ENCODE measurements at regions not wholly inside any gene's neighbourhood (a gene's known extent, or its start where the extent isn't known, plus 50 kb on each side); places are given as distances from the start of the nearest gene placed in this dataset.

DNA sequence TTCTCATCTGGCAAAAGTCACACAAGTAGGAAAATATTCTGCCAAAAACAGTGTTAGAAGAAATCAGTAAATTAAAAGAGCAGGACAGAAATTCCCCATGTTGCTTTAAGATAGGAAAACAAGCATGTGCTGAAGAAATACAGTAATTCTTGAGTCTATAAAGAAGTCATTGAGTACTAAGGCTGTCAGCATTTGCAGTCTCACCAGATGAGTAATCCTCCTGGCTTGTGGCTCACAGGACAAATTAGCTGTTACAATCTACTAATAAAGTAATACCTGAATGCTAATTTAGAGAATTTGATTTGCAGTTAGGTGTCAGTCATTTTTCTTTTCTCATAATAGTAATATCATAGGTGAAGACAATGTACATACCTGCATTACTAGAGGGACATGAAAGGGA lies 1158.9 kb upstream of the CELF2 start:
- no peaks in the 10 kb centered on the region for H3K27me3 ChIP-seq
- no peak overlapping the region for H3K4me3 ChIP-seq
- H3K27ac ChIP-seq, result no peak overlapping the region
- no peaks in the 10 kb centered on the region for H3K36me3 ChIP-seq
- H3K4me1 ChIP-seq, result no peaks in the 10 kb centered on the region
- H3K9me3 ChIP-seq (replicated peaks), result no peaks in the 10 kb centered on the region
- no peak for DNase-seq

DNA sequence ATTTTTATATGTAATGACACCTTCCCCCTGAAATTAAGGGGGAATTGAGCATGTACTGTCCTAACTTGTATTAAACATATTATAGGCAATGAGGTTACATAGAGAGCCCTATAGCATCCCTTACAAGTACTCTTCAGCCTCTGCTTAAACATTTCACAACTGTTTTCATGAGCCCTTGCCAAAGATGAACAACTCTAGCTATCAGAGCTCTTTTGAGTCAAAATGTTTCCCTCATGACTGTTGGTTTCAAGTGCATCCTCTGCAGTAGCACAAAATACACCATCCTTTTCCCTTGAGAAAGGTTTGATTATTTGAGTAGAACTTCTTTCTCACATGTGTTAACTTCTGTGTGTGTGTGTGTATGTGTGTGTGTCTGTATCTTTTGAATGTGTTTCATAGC lies 1157.6 kb upstream of the CELF2 start:
- no peaks in the 10 kb centered on the region for H3K36me3 ChIP-seq

DNA sequence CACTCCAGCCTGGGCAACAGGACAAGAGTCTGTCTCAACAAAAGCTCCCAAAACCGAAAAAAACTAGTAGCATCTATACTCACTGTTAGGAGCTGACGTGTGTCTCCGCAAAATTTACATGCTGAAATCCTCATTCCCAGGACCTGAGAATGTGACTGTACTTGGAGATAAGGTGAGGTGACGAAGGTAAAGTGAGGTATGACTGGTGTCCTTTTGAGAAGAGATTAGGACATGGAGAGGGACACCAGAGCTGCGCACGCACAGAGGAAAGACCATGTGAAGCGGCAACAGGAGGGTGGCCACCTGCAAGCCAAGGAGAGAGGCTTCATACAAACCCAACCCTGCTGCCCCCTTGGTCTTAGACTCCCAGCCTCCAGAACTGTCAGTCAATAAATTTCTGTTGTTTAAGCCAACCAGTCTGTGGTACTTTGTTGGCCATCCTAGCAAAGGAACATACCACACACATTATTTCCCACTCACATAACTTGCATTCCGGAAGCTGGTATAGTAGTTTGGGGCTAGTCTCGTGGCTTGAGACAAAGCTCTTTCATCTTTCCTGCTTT lies 1154.0 kb upstream of the CELF2 start:
- no peaks in the 10 kb centered on the region for H3K4me1 ChIP-seq
- DNase-seq, result no peak
- H3K36me3 ChIP-seq, result no peaks in the 10 kb centered on the region
- no peaks in the 10 kb centered on the region for H3K27me3 ChIP-seq
- H3K4me3 ChIP-seq, result no peak overlapping the region
- no peaks in the 10 kb centered on the region for H3K9me3 ChIP-seq (replicated peaks)
- H3K27ac ChIP-seq, result no peak overlapping the region

More for the DNA sequence above, 1157.6 kb upstream of the CELF2 start:
- H3K27me3 ChIP-seq, result no peaks in the 10 kb centered on the region
- H3K4me1 ChIP-seq, result no peaks in the 10 kb centered on the region
- H3K9me3 ChIP-seq (replicated peaks), result no peaks in the 10 kb centered on the region
- H3K27ac ChIP-seq, result no peak overlapping the region
- no peak for DNase-seq
- no peak overlapping the region for H3K4me3 ChIP-seq

DNA sequence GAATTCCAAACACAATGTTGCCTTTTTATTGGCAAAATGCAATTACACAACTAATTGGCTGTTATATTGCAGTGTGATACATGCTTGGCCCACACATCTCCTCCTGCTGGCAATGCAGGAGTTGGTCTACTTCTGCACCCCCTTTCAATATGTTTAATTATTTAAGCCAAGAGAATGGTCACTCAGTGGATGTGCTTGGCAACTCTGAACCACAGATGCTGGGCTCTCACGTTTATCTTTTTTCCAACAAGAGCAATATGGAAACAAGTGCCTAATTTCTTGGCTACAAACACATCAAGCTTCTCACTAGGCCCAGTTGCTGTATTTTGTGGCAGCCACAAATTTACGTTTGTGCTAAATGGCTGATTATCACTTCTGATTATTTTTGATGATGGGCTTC lies 1149.2 kb upstream of the CELF2 start:
- no peaks in the 10 kb centered on the region for H3K4me1 ChIP-seq
- H3K9me3 ChIP-seq (replicated peaks), result no peaks in the 10 kb centered on the region
- H3K36me3 ChIP-seq, result no peaks in the 10 kb centered on the region
- no peak overlapping the region for H3K4me3 ChIP-seq
- H3K27ac ChIP-seq, result no peak overlapping the region
- H3K27me3 ChIP-seq, result no peaks in the 10 kb centered on the region
- no peak for DNase-seq

DNA sequence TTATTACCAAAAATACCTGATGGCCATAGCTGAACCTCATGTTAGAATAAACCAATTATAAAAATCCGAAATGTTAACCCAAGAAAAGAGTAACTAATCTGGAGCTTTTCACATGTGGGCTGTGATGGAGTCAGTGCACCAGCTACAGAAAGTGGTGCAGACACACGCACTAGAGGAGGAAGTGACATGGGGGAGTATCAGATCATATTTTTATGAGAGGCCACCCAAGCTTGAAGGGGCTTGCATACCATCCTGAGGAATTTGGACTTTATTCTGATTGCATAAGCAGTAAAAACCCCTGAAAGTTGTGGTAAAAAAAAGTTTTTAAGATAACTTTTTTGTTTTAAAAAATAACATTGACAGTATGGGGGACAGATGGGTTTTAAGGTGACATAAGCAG lies 1148.5 kb upstream of the CELF2 start:
- no peaks in the 10 kb centered on the region for H3K4me1 ChIP-seq
- no peak overlapping the region for H3K27ac ChIP-seq
- no peaks in the 10 kb centered on the region for H3K9me3 ChIP-seq (replicated peaks)
- DNase-seq, result peak in 1 of 2 experiments; percentile 1
- H3K27me3 ChIP-seq, result no peaks in the 10 kb centered on the region
- no peaks in the 10 kb centered on the region for H3K36me3 ChIP-seq
- no peak overlapping the region for H3K4me3 ChIP-seq

DNA sequence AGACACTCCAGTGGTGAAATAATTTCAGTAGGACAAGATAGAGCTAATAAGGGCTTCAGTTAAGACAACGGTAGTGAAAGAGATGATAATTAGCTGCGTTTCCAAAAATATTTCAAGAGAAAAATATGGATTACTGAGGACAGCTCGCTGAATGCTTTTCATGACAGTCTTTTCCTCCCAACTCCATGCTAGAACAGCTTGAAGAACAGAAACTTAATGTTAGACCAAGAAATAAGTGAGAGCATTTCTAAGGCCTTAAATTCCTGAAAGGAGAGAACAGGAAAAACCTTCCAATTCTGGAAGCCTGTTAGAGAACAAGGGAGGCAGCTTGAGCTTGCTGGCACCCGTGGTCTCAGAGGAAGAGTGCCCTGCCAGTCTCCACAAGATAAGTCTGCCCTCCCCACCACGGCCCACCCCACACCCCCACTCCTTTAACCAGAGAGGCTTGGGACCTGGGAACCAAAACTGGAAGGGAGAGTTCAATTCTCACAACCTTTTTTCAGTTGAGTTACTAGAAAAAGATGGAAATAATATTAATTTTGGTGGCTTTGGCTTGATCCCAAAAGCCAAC lies 1148.0 kb upstream of the CELF2 start:
- H3K36me3 ChIP-seq, result no peaks in the 10 kb centered on the region
- DNase-seq, result peak in 1 of 2 experiments; percentile 1
- no peaks in the 10 kb centered on the region for H3K4me1 ChIP-seq
- H3K27ac ChIP-seq, result no peak overlapping the region
- H3K4me3 ChIP-seq, result no peak overlapping the region
- H3K9me3 ChIP-seq (replicated peaks), result no peaks in the 10 kb centered on the region
- no peaks in the 10 kb centered on the region for H3K27me3 ChIP-seq

DNA sequence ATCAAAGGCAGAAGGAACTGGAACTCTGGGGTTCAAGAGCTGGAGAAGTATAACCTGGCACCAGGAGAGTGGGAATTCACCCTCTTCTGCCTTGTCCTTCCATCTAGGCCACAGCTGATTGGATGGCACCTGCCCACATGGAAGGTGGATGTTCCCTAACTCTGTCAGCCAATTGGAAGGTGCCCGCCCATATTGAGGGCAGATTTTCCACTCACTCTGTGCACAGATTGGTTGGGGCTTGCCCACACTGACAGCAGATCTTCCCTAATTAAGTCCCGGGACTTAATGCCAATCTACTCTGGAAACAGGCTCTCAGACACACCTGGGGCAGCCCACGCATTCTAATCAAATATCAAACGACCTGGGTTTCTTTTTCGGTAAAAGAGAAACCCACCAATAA lies 1142.3 kb upstream of the CELF2 start:
- no peak for DNase-seq
- no peak overlapping the region for H3K27ac ChIP-seq
- no peaks in the 10 kb centered on the region for H3K36me3 ChIP-seq
- H3K4me1 ChIP-seq, result no peaks in the 10 kb centered on the region
- H3K27me3 ChIP-seq, result no peaks in the 10 kb centered on the region
- no peak overlapping the region for H3K4me3 ChIP-seq
- no peaks in the 10 kb centered on the region for H3K9me3 ChIP-seq (replicated peaks)

DNA sequence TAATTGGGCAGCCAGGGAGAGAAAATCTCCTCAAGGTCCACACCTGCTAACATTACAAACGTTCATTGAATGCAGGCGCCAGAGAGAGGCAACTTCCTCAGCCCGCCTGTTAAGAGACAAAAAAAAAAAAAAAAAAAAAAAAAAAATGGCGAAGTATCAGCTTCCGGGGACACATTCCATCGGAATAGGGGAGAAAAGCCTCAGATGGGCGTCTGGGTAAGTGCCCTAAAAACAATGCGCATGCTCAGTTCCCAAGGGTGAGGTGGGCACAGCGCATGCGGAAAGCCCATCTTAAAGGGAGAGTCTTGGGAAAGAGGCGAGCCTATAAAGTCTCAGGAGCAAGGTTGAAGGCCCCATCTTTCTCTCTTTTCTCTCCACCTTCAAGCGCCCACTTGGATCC lies 1139.7 kb upstream of the CELF2 start:
- no peak overlapping the region for H3K27ac ChIP-seq
- no peaks in the 10 kb centered on the region for H3K4me1 ChIP-seq
- H3K9me3 ChIP-seq (replicated peaks), result no peaks in the 10 kb centered on the region
- H3K4me3 ChIP-seq, result no peak overlapping the region
- DNase-seq, result no peak
- no peaks in the 10 kb centered on the region for H3K27me3 ChIP-seq
- no peaks in the 10 kb centered on the region for H3K36me3 ChIP-seq

DNA sequence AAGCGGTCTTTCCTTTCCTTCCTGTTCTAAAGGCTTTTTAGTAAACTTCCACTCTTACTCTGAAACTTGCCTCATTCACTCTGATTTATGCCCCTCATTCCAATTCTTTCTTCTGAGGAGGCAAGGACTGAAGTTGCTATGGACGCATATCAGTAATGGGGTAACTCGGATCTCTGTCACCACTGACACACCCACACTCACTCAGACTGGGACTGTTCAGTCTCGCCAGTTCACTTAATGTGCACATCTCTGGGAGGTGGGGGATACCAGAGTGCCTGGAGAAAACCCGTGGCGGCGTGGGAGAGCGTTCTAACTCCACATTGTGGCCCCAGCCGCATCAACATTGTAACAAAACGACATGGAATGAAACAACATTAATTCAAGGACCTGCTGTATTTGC lies 1139.3 kb upstream of the CELF2 start:
- no peak overlapping the region for H3K4me3 ChIP-seq
- no peak for DNase-seq
- no peaks in the 10 kb centered on the region for H3K9me3 ChIP-seq (replicated peaks)
- no peaks in the 10 kb centered on the region for H3K27me3 ChIP-seq
- no peak overlapping the region for H3K27ac ChIP-seq
- H3K36me3 ChIP-seq, result no peaks in the 10 kb centered on the region
- H3K4me1 ChIP-seq, result no peaks in the 10 kb centered on the region

DNA sequence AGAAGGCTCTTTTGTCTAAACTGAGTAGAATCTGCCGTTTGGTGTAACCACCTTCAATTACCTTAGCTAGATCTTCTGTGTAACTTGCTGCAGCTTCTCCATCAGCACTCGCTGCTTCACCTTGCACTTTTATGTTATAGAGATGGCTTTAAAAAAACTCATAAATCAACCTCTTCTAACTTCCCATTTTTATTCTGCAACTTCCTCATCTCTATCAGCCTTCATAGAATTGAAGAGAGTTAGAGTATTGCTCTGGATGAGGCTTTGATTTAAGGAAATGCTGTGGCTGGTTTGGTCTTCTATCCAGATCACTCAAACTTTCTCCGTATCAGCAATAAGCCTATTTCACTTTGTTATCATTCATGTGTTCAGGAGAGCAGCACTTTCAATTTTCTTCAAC lies 1131.9 kb upstream of the CELF2 start:
- Histone ChIP-seq H3K4me1 (no peaks in the 10 kb centered on the region), H3K9me3 (replicated peaks) (no peaks in the 10 kb centered on the region), H3K4me3 (no peak overlapping the region), H3K36me3 (no peaks in the 10 kb centered on the region), H3K27ac (no peak overlapping the region), H3K27me3 (no peaks in the 10 kb centered on the region)
- DNase-seq, result no peak

DNA sequence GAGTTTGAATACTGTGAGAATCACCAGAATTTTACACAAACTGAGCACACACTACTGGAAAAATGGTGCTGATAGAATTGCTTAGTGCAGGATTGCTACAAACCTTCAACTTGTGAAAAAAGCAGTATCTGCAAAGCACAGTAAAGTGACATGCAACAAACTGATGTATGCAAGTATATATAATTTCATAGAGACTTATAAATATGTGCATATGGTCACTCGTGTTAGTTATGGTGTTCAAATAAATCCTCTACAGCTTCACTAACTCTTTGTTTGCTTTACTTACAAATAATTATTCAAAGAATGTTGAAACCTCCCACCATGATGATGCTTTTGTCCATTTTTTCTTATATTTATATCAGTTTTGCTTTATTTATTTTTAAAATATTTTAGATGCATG lies 1130.9 kb upstream of the CELF2 start:
- Histone ChIP-seq H3K27me3 (no peaks in the 10 kb centered on the region), H3K9me3 (replicated peaks) (no peaks in the 10 kb centered on the region), H3K4me1 (no peaks in the 10 kb centered on the region), H3K27ac (no peak overlapping the region), H3K36me3 (no peaks in the 10 kb centered on the region), H3K4me3 (no peak overlapping the region)
- no peak for DNase-seq

DNA sequence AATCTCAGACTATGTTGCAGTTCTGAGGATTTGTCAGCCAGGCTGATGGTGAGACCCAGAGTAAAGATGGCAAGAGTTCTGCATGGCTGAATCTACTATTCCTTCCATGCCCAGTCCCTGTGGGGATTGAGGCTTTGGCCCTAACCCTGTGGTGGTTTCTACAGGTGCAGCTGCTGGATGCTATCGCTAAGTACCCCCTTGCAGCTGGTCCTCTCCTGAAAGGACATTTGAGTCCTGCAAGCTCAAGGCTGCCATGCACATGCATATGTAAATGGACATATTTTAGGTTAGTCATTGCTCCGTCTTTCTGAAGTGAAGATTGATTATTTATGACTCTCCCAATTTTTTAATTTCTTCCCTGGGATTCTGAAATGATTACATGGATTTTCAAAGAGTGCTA lies 1122.2 kb upstream of the CELF2 start:
- H3K4me1 ChIP-seq, result no peaks in the 10 kb centered on the region
- no peak overlapping the region for H3K4me3 ChIP-seq
- no peaks in the 10 kb centered on the region for H3K36me3 ChIP-seq
- DNase-seq, result peak in 1 of 2 experiments; percentile 3
- no peak overlapping the region for H3K27ac ChIP-seq
- no peaks in the 10 kb centered on the region for H3K27me3 ChIP-seq
- H3K9me3 ChIP-seq (replicated peaks), result no peaks in the 10 kb centered on the region

DNA sequence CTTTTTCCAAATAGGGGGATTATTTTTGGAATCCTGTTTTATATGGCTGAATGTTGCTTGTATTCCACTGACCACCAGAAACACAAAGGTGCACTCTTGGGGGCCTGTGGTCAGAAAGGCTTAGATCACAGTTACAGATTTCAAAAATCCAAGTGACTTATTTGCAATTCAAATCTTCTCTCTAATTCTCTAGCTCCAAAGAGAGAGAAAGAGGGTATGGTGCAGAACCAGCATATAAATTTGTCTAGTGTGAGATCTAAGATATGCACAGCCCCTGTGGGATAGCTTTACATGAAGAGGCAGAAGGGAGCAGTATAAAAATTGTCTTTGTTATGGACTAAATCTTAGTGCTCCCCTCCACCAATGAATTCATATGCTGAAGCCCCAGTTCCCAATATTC lies 1121.7 kb upstream of the CELF2 start:
- Histone ChIP-seq H3K36me3 (no peaks in the 10 kb centered on the region), H3K27ac (no peak overlapping the region), H3K4me1 (no peaks in the 10 kb centered on the region), H3K9me3 (replicated peaks) (no peaks in the 10 kb centered on the region), H3K4me3 (no peak overlapping the region), H3K27me3 (no peaks in the 10 kb centered on the region)
- no peak for DNase-seq

DNA sequence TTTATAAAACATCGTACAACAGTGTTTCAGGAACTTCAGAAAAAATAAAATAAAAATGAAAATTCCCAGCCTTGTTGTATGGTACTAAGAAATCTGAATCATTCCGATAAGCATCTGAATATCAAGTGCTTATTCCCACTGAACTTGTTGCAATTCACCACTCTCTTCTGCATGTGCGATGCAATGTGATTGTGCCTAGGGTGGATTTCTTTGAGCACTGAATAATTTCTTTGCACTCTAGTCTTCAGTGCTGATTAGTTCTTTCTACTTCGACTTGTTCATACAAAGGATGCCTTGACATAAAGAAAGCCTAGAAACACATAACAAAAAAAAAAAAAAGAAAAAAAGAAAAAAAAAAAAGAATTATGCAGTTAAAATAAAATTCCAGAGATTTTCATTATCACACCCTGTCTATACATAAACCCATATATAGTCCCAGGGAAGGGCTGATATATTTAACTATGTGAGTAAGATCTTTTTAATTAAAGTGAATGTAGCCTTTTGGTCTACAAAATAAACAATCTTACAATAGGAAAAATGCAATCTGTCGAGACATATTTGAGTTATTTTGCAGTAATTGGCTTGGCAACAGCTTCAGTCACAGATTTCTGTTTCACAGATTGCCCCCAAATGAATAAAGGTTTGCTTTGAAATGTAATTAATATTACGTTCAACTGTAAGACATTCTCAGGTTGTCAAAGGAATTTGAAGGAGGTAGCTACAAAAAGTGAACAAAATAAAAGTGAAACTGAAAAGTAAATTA lies 1118.9 kb upstream of the CELF2 start:
- no peak overlapping the region for H3K27ac ChIP-seq
- H3K4me3 ChIP-seq, result no peak overlapping the region
- H3K4me1 ChIP-seq, result no peaks in the 10 kb centered on the region
- no peaks in the 10 kb centered on the region for H3K9me3 ChIP-seq (replicated peaks)
- H3K27me3 ChIP-seq, result no peaks in the 10 kb centered on the region
- H3K36me3 ChIP-seq, result no peaks in the 10 kb centered on the region
- DNase-seq, result no peak

DNA sequence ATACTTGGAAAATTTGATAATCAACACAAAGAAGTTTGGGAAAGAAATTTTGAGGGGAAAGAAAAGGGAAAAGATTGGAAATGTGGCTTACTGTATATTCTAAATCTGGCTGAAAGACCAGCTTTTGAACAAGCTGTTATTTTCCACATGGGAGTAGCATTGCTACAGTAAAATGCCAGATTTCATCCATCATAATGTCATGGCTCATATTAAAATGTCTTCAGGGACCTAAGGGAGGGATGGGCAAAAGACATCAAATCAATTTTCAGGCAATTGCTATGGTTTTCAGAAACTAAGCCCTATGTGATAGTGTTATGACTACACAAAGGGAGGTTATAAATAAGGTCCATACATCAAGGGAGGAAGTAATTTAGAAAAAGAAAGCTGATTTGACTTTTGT lies 1116.9 kb upstream of the CELF2 start:
- Histone ChIP-seq H3K4me1 (no peaks in the 10 kb centered on the region), H3K27ac (no peak overlapping the region), H3K36me3 (no peaks in the 10 kb centered on the region), H3K9me3 (replicated peaks) (no peaks in the 10 kb centered on the region), H3K4me3 (no peak overlapping the region), H3K27me3 (no peaks in the 10 kb centered on the region)
- no peak for DNase-seq

DNA sequence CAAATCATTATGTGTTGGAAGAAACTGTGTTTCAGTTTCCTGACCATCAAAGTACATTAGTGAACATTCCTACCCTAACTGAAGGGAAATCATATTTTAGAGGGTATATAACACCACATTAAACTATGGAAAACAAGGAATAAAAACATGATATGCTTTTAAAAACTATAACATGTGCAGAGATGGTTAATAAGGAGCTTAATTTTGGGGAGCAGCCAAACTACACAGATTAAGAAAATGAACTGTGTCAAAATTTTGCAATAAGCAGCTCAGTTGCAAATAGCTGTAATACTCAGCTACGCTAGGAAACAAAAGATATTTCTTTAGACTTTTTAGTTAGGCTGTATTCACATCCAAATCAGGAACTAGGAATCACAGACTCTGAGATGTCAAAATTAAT lies 1115.7 kb upstream of the CELF2 start:
- Histone ChIP-seq H3K36me3 (no peaks in the 10 kb centered on the region), H3K9me3 (replicated peaks) (no peaks in the 10 kb centered on the region), H3K27me3 (no peaks in the 10 kb centered on the region), H3K27ac (no peak overlapping the region), H3K4me1 (no peaks in the 10 kb centered on the region), H3K4me3 (no peak overlapping the region)
- DNase-seq, result no peak

All from SJCRH30 (cell line).